Neutrophil (primary cell): ENCODE measurements at regions not wholly inside any gene's neighbourhood (a gene's known extent, or its start where the extent isn't known, plus 50 kb on each side); places are given as distances from the start of the nearest gene placed in this dataset.

Experiments used
- H3K27ac ChIP-seq: fragments of 200-600 bp; sonication (generic); 2 replicates; pipeline ENCODE4 v1.5.1; 2016; ENCODE audit warnings: mild to moderate bottlenecking, moderate library complexity
- H3K27me3 ChIP-seq: fragments of 200-600 bp; sonication (generic); 2 replicates; pipeline ENCODE4 v1.6.0; 2016; ENCODE audit warnings: mild to moderate bottlenecking
- H3K36me3 ChIP-seq: fragments of 200-600 bp; sonication (generic); 2 replicates; pipeline ENCODE4 v1.5.1; 2017
- H3K4me1 ChIP-seq, 2 experiments: fragments of 200-600 bp in 1 of 2; sonication (generic) in 1 of 2; 1 replicate in 1 of 2; 2 replicates in 1 of 2; pipeline versions ENCODE4 v1.5.1 to v1.6.1; 2013 to 2016; ENCODE audit warnings: low read depth in 1 of 2, low read length in 1 of 2, mild to moderate bottlenecking in 1 of 2, moderate library complexity in 1 of 2; ENCODE audit not compliant: control insufficient read depth in 1 of 2, insufficient read depth in 1 of 2
- H3K4me3 ChIP-seq, 2 experiments: fragments of 200-600 bp in 1 of 2; sonication (generic) in 1 of 2; 1 replicate in 1 of 2; 2 replicates in 1 of 2; pipeline ENCODE4 v1.5.1; 2013 to 2016; ENCODE audit warnings: low read depth in 1 of 2, low read length in 1 of 2, mild to moderate bottlenecking in 1 of 2, moderate library complexity in 1 of 2
- H3K9me3 ChIP-seq: fragments of 200-600 bp; sonication (generic); 2 replicates; pipeline ENCODE4 v1.5.1; 2016
- TF ChIP-seq, protein P1 (sequence below): fragments of 200-600 bp; sonication (generic); IDR thresholded peaks from 2 replicates; pipeline ENCODE4 v1.5.1; 2016; ENCODE audit warnings: antibody characterized with exemption

DNA sequence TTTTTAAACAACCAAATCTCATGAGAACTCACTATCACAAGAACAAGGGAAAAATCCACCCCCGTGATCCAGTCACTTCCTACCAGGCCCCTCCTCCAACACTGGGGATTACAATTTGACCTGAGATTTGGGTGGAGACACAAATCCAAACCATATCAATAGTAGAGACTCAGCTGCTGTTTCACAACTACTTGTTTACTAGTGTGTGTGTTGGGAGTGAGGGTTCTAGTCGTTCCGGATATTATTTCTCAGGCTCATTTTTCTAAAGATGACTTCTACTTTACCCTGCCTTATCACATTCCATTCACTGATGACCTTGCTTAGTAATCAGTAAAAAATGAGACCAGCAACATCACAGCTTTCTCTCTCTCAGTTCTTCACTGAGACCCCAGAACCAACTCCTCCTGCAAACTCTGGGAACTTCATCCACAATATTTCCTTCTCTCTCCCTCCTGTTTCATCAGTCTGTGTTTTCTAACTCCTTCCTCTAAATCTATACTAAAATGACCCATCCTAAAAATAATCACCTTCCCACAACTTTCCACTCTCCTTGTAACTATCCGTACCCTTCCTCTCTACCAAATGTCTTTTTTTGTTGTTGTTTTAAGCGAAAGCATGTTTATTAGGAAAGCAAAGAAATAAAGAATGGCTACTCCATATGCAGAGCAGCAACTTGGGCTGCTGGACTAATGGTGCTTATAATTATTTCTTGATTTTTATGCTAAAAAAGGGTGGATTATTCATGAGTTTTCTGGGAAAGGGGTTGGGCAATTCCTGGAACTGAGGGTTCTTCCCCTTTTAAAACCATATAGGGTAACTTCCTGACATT lies 121.5 kb upstream of the SPRY4 start:
- Histone ChIP-seq H3K36me3 (no peaks in the 10 kb centered on the region), H3K27ac (no peak overlapping the region), H3K27me3 (no peaks in the 10 kb centered on the region), H3K4me3 (no peak overlapping the region), H3K4me1 (no peaks in the 10 kb centered on the region), H3K9me3 (no peaks in the 10 kb centered on the region)
- TF ChIP-seq, protein P1, sequence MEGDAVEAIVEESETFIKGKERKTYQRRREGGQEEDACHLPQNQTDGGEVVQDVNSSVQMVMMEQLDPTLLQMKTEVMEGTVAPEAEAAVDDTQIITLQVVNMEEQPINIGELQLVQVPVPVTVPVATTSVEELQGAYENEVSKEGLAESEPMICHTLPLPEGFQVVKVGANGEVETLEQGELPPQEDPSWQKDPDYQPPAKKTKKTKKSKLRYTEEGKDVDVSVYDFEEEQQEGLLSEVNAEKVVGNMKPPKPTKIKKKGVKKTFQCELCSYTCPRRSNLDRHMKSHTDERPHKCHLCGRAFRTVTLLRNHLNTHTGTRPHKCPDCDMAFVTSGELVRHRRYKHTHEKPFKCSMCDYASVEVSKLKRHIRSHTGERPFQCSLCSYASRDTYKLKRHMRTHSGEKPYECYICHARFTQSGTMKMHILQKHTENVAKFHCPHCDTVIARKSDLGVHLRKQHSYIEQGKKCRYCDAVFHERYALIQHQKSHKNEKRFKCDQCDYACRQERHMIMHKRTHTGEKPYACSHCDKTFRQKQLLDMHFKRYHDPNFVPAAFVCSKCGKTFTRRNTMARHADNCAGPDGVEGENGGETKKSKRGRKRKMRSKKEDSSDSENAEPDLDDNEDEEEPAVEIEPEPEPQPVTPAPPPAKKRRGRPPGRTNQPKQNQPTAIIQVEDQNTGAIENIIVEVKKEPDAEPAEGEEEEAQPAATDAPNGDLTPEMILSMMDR = no peak

DNA sequence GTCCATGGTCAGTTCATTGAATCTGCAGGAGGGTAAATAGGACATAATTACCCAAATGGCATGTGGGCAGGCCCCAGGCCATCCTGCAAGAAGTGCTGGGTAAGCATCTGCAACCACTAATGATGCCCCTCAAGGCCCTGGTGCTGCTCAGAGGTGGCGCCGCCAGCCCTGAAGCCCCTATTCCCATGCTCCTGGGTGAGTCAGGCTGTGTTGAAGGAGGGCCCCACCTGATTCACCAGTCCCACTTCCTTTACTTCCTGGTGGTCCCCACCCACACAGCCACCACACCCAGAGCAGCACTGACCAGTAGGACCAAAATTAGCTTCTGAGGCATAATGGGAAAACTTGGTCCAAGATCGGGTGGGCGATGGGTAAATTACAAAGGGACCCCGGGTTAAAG lies 120.4 kb upstream of the SPRY4 start:
- TF ChIP-seq, protein P1 = no peak
- Histone ChIP-seq H3K27ac (no peak overlapping the region), H3K27me3 (no peaks in the 10 kb centered on the region), H3K36me3 (no peaks in the 10 kb centered on the region), H3K4me3 (no peak overlapping the region), H3K4me1 (no peaks in the 10 kb centered on the region), H3K9me3 (no peaks in the 10 kb centered on the region)

DNA sequence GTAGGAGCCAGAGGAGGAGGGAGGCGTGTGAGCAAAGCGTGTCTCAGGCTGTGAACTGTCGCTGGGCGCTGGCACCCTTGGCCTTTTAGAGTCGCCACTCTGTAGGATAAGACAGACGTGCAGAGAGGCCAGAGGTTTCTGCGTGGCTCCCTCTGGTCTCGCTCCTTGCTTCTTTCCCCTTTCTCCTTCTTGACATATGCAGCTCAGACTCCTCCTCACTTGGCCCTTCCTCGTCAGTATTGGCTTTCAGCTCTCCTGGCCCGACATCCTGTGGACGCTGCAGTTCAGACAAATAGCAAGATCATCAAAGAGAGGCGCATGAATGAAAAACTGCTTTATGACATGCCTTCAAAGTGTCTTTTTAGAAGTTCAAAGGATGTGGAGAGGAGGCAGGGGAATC lies 116.8 kb upstream of the SPRY4 start:
- Histone ChIP-seq H3K4me3 (no peak overlapping the region), H3K27me3 (peaks cover 4% of the 10 kb centered on the region), H3K9me3 (no peaks in the 10 kb centered on the region), H3K36me3 (no peaks in the 10 kb centered on the region), H3K27ac (no peak overlapping the region), H3K4me1 (no peaks in the 10 kb centered on the region)
- TF ChIP-seq, protein P1 = no peak

DNA sequence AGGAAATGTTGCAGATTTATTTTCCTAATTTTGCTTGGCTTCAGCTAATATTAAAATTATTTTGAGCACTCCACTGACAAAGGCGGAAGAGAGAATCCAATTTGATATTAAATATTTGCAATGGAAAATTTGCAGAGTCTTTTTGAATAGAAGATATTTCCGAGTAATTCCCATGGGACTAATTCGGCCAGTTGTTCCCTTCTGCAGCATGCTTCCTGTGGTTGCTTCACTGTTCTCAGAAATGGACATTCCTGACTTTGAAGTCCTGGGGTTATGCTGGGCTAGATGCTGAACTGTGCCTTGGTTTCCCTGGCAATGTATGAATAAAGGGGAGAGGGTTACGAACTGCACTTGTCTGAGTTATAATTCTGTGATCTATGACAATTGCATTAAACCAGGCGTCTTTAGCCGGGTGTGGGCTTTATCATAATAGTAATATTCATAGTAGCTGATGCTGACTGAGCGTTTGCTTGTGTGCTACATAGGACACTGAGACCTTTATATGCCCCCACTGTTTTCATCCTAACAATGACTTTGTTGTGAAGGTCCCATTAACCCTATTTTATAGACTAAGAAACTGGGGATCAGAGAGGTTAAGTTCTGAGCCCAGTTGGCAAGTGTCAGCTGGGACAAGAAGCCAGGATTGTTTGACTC lies 114.5 kb upstream of the SPRY4 start:
- Histone ChIP-seq H3K4me1 (no peaks in the 10 kb centered on the region), H3K27ac (no peak overlapping the region), H3K27me3 (peaks cover 13% of the 10 kb centered on the region), H3K9me3 (no peaks in the 10 kb centered on the region), H3K36me3 (no peaks in the 10 kb centered on the region), H3K4me3 (no peak overlapping the region)
- TF ChIP-seq, protein P1 = no peak

DNA sequence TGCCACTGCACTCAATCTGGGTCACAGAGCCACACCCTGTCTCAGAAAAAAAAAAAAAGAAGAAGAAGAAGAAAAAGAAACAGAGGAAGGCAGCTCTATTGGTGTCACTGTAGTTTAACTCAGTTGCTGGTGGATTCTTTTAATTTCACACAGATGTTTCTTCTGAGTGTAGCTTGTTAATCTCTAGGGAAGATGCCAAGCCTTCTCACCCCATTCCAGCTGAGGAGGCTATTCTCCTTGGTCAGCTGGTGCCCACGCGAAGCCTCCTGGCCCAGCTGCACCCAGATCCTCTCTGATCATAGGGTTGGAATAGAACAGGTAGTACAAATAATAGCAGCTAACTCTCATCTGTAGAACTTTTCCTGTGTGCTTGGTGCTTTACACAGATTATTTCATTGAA lies 113.8 kb upstream of the SPRY4 start:
- Histone ChIP-seq H3K27me3 (peaks cover 21% of the 10 kb centered on the region), H3K27ac (no peak overlapping the region), H3K4me1 (no peaks in the 10 kb centered on the region), H3K36me3 (no peaks in the 10 kb centered on the region), H3K9me3 (no peaks in the 10 kb centered on the region), H3K4me3 (no peak overlapping the region)
- TF ChIP-seq, protein P1 = no peak
